Ramos (cell line): ENCODE measurements at regions not wholly inside any gene's neighbourhood (a gene's known extent, or its start where the extent isn't known, plus 50 kb on each side); places are given as distances from the start of the nearest gene placed in this dataset.

Source experiments
- in situ Hi-C: fragments of 300-500 bp; cut with MboI; formaldehyde crosslinking; loops from one replicate; pipeline ENCODE4 v1.14.3; 2022; ENCODE audit warnings: low sequenced_read_pairs; ENCODE audit not compliant: unreplicated experiment

DNA sequence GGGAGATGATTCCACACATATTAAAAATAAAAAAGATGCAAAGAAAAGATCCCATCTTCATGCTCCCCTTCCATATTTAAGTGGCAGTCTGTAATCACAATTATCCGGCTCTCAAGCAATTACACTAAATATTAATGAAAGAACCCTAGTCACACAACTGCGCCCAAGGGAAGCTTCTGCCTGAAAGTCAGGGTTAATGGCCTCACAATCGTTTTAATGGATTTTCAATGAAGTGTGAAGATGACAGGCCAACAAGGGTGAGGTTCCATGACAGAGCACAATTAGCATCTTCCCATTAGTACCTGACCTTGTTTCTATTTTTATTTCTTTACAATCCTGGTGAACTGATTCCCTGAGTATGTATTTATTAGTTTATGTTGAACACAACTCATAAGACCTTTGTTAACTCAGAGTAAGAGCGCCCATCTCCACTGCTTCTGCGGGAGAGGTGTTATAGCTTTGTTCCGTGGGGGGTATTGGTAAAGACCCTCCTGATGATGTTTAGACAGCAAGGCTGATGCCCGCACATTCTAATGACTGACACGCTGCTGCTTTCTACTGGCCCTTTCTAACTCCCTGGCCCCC lies 80.9 kb downstream of the IER5 start:
- in situ Hi-C loops, result no loop called here

DNA sequence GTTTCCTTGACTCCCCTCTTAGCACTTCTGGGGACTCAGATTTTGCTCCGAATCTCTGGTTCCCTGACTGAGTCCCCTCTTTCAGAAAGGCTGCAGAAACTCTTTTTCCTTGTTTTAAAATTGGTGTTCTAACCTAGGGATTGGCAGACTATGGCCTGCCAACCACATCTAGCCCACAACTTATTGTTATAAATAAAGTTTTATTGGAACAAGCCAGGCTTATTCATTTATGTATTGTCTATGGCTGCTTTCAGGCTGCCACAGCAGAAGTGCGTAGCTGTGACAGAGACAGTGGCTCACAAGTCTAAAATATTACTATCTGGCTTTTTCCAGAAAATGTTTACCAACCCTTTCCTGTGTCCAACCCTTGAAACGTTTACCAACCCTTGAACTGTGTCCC lies 81.7 kb downstream of the IER5 start:
- in situ Hi-C loops, result no loop called here

DNA sequence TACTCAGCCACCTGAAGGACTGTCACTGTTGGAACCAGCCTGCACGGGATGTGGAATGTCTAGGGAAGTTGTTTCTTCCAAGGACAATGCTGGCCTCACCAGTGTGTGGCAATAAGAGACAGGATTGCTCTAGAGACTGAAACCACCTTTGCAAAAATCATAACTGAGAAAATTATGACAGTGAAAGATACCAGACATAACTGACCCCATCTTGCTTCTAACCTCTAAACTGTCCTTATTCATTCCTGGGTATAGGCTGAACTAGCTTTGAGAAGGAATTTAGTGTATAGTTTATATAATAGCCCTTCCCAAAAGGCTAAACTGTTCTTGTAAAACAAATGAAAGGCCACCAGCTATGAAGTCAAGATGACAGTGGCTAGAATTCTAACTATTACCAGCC lies 83.6 kb downstream of the IER5 start:
- in situ Hi-C loops, result no loop called here

DNA sequence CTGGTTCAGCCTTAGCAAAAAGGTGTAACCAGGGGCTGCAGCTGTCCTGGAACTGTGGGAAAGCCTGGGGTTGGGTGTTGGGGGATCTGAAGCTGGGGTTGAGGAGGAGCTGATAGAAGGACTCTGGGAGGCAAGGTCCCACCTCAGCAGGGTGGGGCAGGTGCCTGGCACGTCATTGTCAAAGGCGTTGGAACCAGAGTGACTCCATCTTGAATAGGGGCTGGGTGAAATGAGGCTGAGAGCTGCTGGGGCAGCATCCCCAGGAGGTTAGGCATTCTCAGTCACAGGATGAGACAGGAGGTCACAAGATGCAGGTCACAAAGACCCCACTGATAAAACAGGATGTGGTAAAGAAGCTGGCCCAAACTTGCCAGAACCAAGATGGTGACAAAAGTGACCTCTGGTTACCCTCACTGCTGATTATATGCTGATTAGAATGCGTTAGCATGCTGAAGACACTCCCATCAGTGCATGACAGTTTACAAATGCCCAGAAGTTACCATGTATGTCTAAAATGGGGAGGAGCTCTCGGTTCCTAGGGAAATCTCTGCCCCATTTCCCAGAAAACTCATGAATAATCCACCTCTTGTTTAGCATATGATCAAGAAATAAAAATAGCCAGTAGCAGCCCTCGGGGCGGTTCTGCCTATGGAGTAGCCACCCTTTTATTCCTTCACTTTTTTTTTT lies 85.4 kb downstream of the IER5 start:
- in situ Hi-C loops, result no loop called here

DNA sequence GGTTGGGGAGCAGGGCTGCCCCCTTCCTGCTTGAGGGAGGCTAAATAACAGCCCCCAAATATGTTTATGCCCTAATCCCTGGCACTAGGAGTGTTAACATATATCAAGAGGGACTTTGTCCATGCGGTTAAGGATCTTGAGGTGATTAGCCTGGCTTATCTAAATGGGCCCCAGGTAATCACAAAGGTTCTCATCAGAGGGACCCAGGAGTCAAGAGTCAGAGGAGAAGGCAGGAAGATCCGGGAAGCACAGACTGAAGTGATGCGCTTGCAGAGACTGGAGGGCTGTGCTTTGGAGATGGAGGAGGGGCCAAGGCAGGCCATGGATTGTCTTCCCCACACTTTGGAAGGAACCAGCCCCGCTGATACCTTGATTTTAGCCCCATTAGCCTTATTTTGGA lies 86.4 kb downstream of the IER5 start:
- in situ Hi-C loops, result no loop called here

DNA sequence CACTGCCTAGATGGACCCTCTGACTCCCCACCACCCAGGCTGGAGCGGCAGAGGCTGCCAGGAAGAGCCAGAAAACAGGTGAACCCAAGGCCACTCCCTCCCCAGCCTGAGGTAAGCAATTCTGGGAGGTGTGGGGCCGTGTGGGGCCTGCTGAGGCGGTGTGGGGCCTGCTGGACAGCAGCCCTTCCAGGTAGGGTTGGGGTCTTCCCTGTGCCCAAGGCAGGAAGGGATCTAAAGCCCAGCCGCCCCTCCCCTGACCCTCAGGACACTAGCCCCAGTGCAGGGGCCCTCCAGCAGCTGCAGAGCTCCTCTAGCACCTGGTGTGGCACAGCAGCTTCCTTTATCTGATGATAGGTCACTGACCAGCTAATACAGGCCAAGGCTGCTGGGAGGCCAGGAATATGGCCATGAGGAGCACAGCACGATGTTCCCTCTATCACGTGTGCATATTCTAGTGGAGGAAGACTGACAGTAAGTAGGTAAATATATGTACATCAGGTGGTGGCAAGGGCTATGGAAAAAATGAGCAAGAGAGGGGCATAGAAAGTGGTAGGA lies 86.9 kb downstream of the IER5 start:
- in situ Hi-C loops, result no loop called here

DNA sequence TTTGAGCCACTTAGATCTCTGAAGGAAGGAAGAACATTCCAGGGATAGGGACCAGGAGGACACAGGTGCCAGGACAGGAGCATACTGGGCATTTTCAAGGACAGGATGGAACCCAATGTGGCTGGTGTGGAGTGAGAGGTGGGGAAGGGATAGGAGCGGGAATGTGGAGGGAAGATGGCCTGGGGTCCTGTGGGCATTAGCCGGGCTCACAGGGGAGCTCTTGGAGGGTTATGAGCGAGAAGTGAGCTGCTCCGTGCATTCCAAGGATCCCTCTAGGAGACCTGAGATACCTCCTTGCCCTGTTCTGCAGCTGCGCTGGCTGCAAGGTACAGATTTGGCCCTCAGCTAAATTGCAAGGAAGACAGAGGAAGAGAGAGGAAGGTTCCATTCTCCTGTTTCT lies 87.5 kb downstream of the IER5 start:
- in situ Hi-C loops, result no loop called here

DNA sequence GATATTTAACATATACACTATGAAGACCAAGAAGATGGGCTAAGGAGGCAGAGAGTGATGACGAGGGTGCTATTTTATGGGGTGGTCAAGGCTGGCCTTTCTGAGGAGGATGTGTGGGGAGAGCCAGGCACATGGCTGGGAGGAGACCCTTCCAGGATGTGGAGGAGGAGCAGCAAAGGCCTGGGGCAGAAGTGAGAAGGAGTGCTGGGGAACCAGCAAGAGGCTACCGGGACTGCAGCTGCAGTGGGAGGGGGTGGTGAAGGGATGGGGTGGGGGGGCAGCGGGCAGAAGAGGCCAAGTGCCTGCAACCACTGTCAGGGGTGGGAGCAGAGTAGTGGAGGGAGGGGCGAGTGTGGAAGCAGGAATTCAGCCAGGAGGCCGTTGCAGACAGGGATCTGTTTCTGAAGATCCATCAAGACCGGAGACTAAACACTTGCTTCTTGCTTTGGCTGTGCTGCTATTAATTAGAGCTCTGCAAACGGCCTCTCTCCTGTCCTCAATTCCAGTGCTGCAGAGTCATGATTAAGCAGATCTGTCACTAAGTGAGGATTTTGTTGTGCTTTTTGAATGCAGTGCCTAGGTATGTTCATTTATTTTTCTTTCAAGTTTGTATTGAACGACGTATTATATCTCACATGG lies 89.9 kb downstream of the IER5 start:
- in situ Hi-C loops, result no loop called here

DNA sequence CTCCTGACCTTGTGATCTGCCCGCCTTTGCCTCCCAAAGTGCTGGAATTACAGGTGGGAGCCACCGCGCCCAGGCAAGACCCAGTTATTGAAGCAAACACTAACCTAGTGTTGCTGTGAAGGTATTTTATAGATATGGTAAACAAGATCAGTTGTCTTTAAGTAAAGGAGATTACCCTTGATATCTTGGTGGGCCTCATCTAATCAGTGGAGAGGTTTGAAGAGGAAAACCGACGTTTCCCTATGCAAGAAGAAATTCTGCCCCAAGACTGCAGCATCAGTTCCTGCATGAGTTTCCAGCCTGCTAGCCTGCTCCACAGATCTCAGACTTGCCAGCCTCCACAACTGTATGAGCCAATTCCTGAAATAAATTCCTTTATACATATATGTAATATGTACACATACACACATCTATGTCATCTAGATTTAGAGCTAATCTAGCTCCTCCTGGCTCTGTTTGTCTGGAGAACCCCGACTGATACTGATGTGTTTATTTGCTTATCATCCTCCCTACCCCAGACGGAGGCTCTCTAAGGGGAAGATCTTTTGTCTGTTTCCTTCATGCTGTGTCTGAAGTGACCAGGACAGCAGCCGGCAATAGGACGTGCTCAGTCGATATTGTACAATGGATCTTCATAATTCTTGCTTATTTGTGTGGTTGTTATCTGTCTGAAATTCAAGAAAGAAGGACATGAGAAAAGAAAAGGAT lies 90.9 kb downstream of the IER5 start:
- in situ Hi-C loops, result no loop called here

DNA sequence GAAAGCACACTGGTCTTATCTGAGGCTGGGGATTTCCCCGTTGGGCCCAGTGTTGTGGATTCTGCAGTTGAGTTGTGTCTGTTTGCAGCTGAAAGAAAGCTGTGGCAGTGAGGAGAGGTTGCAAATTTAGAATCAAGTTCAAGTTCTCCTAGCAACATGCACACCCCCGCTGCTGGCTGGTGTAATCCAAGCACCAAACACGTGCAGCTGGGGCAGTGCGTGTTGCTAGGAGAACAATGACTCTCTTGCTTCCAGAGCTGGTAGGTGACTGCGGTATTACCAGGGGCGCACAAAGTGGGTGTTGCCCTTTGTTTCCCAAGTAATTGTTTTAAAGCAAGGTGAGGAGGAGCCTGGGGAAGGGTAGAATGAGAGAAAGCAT lies 91.5 kb downstream of the IER5 start:
- in situ Hi-C loops, result no loop called here

DNA sequence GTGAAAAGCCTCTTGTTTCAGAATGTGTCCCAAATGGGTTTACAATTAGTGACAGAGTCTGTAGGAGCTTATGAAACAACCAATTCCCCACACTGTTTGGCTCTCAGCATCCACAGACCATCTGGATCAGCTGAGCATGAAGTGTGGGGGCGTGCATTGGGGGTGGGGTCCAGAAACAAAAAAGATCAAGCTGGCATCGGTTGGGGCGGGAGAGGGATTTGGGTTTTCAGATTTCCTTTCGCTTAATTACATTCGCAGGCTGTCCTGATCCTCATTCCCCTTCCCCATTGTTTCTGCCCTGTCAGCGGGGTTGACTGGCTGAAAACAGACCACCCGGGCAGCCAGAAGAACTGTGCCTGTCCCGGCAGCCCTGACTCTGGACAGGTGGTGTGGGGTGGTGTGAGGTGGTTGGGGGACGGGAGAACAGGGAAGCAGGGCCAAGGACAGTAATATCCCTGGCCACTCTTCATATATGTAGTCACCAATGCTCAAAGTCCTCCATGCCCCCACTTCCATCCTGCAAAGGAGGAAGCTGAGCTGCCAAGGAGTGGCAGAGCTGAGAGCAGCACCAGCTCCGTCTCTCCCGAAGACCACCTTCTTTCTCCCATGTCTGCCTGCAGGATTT lies 92.0 kb downstream of the IER5 start:
- in situ Hi-C loops, result no loop called here

DNA sequence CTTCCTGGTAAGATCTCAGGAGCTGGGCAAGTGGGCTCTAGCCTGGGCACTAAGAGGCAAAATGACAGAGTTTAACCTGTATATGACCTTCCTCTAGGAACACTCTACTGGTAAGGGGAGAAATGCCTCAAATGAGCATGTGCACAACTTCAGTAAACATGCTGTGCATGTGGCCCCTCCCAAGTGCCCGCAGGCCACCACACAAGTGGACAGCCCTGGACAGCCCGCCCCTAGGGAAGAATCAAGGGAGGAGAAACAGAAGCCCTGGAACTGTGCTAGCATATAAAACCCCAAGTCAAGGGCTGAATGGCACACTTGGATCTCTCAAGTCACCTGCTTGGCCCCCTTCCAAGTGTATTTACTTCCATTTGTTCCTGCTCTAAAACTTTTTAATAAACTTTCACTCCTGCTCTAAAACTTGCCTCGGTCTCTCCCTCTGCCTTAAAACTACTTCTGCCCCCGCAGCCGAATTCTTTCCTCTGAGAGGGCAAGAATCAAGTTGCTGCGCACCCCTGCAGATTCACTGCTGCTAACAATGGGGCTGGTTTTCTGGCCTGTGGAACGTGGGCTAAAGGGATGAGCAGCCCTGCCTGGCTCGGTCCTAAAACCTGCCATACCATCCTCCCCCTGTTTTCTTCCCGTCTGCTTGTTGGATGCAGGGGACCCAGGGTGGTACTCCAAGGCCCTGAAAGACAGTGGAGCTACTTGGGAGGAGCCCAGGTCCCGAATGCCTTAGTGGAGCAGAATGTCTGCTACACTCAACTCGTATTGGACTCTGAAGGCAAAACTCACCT lies 93.5 kb downstream of the IER5 start:
- in situ Hi-C loops, result no loop called here

DNA sequence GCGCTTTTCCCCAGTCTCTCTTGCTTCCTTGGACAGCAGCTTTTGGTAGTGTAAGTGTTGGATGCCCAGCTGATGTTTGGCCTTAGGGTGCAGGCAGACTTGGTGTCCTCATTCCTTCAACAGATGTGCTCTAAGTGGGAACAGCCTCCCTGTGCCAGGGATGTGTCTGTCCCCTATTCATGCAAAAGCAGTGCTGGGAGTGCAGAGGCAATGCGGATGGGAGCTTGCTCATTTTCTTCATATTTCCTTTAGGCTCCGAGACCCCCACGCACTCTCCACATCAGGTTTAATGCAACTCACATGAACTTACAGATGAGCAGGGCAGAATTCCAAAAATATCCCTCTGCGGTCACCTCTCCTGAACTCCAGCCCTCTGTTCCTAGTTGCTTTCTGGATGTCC lies 96.1 kb downstream of the IER5 start:
- in situ Hi-C loops, result loop anchor here (5.0 kb wide), 1 partner anchor 238 kb away; no protein-coding TSS in a partner anchor

DNA sequence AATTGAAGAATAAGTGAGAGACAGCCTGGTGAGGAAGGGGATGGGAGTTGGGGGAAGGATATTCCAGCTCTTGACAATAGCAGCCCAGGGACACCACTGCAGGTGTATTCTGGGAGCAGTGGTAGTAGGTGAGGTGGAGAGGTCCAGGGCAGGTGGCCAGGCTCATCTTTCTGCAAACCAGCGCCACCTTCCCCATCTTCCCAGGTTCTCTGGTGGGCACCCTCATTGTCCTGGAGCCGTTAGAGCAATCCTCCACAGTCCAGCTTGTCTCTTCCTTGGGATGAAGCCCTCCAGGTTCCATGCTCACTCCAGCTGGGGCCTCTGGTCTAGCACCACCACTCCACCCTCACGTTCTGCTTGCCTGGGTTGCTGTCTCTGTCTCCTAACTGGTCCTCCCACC lies 97.0 kb downstream of the IER5 start:
- in situ Hi-C loops, result loop anchor here (5.0 kb wide), 1 partner anchor 237 kb away; no protein-coding TSS in a partner anchor

DNA sequence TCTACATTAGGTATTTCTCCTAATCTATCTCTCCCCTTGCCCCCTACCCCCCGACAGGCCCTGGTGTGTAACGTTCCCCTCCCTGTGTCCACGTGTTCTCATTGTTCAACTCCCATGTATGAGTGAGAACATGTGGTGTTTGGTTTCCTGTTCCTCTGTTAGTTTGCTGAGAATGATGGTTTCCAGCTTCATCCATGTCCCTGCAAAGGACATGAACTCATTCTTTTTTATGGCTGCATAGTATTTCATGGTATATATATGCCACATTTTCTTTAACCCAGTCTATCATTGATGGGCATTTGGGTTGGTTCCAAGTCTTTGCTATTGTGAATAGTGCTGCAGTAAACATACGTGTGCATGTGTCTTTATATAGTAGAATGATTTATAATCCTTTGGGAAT lies 97.6 kb downstream of the IER5 start:
- in situ Hi-C loops, result loop anchor here (5.0 kb wide), 1 partner anchor 236 kb away; no protein-coding TSS in a partner anchor

DNA sequence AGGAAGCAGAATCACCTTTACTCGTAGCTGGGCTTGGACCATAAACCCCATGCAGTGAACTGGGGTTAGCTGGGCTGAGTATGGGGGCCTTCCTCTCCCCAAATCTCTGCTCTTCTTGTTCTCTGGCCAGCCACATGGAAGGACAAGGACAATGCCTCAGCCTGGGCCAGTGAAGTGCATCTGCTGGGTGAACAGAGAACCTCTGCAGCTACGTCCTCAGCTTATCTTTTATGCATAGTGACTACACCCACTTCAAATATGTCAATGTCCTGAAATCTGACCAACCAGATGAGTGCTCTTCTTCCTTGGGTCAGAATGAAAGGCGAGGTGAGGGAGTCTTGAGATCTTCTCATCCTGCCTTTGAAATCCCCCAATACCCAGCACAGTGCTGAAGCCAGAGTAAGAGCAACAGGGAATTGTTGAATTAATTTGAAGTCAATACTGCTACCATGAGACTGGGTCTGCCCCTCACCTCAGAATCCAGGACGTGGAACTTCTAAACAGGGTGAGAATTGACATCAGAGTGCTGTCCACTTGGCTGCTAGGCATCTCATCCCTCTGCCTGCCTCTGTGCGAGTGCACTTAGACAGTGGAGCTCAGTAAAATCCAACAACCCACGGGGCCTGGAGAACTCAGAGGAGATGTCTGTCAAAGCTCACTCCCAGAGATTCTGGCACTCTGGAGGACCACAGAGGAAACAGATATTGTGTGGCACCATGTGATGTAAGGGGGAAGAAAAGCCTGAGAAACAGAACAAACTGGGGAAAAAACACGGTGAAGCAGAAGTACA lies 99.0 kb downstream of the IER5 start:
- in situ Hi-C loops, result loop anchor here (5.0 kb wide), 1 partner anchor 235 kb away; no protein-coding TSS in a partner anchor

DNA sequence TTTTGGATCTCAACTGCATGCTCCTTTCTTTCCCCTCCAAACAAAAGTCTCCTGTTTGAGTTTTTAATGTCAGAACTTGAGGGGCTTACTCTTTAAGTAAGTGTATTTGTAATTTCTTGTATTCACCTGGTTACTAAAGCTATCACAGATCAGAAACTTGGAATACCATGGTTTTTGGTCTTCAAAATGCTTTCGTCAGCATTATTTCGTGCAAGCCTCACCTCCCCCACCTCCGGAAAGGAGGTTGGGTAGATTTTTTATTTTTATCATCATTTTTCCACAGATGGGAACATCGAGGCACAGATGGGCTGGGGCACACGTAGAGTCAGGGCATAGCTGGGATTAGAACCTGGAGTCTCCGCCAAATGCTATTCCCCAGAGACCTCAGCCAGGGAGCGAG lies 100.7 kb downstream of the IER5 start:
- in situ Hi-C loops, result loop anchor here (5.0 kb wide), 1 partner anchor 233 kb away; no protein-coding TSS in a partner anchor

DNA sequence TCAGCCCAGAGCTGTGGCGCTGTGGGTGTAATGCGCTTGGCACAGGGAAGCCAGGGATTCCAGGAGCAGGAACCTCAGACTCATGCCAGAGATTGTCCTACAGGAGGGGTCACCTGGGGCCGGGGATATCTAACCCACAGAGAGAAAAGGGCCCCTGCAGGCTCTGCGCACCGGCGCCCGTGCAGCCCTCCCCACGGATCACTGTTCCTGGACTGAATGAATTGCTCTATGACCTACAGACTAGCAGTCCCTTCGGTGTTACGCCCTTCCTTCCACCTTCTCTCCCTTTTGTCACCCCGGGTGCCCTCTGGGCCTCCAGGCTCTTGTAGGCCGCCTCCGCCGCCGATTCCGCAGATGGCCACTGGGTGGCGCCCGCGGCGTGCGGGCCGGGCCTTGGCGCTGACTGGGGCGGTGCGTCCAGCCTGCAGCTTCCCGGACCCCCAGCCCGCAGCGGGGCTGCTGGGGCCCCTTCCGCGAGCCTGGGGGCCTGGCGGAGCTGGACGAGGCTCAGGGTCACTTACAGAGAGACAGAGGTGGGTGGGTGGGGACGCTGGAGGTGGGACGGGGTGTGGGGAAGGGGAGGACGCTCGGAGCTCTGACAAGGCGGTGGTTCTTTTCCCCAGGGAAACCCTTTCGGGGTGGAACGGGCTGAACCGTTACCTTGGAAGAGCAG lies 101.3 kb downstream of the IER5 start:
- in situ Hi-C loops, result loop anchor here (5.0 kb wide), 1 partner anchor 232 kb away; no protein-coding TSS in a partner anchor
